Muscle of back (tissue), 3 donors: ENCODE measurements at regions not wholly inside any gene's neighbourhood (a gene's known extent, or its start where the extent isn't known, plus 50 kb on each side); places are given as distances from the start of the nearest gene placed in this dataset.
"Not testable (repeated sequence)": the region's sequence is repeated elsewhere in the genome, so short reads cannot be mapped to it uniquely, and the experiment has no call there.

Source experiments
- DNase-seq, 3 donors: peaks; one replicate each; pipeline versions ENCODE4 v3.0.0 to v3.0.0-alpha.2; 2013

- no peak for DNase-seq
These were observed 149.8 kb upstream of the DCC start for GRCh38 chr18:52190195-52190594.

- no peak for DNase-seq
These were observed 149.4 kb upstream of the DCC start for GRCh38 chr18:52190631-52191030.

DNA sequence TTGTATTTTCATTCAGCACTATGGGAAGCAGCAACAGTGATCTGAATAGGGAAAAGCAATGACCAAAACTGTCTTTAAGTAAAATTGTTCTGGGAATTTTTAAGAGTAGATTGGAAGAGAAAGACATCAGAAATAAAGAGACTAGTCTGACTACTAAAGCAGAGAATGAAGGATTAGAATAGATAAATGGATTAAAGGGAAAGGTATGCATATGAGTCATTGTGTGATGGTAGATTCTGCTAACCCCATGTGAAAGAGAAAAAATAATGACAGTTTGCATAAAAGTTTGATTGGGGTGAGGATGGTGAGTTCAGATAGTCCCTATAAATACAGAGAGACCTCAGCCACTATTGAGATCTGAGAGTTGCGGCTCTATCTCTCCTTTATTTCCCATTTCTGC lies 139.6 kb upstream of the DCC start:
- DNase-seq: no peak

GRCh38 chr18:52200921-52201663 lies 138.9 kb upstream of the DCC start:
- no peak for DNase-seq

DNA sequence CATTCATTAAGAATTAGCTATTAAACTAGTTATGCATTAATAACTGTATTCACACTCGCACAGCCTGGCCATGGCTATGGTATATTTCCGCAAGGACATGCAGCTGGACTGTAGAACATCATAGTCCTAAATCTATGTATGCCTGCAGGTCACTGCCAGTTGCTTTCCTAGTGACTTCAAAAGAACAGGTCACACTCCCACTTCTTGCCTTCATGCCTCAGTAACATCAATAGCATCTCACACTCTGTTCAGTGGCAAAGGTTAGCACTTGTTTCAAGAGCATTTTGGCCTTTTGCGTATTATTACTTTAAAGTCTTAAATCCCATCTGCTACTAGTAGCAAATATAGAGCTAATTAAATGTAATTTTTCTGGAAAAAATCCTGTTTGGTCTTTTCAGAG lies 131.4 kb upstream of the DCC start:
- DNase-seq: no peak

GRCh38 chr18:52216109-52216508 lies 123.9 kb upstream of the DCC start:
- no peak for DNase-seq

GRCh38 chr18:52216666-52217065 lies 123.3 kb upstream of the DCC start:
- peak in 1 of 3 donors; percentile 27 for DNase-seq

- peak in 1 of 3 donors; percentile 14 for DNase-seq
These were observed 120.9 kb upstream of the DCC start for GRCh38 chr18:52219102-52219501.

DNA sequence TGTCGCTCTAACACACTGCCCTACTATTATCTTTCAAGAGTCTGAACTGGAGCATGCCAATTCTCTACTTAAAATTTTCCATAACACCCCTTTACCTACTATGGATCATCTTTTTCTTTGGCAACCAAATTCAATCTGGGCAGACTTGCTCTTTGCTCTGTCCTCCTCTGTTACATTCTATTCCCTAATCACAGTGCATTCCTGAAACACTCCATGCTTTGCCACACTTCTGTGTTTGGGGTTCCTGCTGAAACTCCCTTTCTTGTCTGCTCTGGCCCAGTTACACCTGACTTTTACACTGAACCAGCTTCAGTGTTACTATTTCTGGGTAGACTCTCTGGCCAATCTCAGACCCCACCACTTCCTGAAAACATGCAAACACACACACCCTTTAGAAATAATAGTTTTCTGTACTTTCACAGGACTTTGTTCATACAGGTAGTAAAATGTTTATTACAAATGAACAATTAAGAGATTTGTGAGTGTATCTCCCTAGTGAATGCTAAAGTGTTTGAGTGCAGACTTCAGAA lies 119.9 kb upstream of the DCC start:
- DNase-seq: no peak

GRCh38 chr18:52222211-52222610 lies 117.8 kb upstream of the DCC start:
- no peak for DNase-seq

DNA sequence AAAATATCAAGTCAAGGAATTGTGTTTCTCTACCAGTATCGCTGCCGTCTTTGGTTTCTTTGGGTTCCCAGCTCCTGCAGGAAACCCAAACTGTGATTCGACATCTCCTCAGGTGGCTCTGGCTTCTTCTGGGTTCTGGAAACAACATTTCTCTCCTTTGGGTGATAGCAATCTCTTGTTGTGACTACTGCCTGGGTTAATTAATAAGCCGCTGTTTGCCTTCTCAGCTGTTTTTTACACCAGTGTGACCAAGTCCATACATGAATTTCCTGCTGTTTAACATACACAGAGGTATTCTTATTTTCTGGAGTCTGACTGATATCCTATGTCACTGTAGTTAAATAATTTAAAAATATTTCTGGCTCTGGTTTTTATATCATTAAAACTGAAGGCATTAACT lies 112.5 kb upstream of the DCC start:
- no peak for DNase-seq

DNA sequence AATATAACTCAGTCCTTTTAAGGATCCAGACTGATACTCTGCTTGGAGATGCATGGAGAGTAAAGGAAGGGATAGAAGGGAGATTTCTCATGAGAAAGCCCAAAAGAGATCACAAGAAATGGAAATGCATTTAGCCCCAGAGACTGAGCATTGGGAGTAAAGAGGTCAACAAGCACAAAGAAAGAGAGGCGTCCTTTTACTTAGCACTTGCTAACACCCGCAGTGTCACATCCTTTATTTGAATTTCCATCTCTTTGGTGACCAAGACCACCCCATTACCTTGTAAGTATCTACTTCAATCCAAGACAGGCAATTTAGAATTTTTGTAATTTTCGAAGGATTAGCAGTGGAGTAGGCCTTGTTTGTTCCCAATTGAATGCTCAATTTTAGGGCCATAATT lies 111.8 kb upstream of the DCC start:
- DNase-seq: no peak

DNA sequence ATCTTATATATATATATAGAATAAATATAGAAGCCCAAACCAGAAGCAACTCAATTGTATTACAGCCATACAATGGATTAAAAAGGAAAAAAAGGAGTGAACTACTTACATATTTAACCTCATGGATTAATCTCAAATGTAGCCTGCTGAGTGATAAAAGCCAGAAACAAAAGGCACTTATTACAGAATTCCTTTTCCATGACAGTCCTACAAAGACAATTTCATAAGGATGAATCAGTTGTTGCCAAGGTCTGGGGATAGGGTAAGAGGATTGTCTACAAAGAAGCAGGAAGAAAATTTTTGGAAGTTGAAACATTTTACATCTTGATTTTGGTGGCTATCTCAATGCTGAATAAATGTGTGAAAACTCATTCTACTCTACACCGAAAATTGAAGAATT lies 103.9 kb upstream of the DCC start:
- peak in 1 of 3 donors; percentile 33 for DNase-seq

- peak in 1 of 3 donors; percentile 12 for DNase-seq
These were observed 102.4 kb upstream of the DCC start for GRCh38 chr18:52237551-52237950.

- DNase-seq: no peak
These were observed 97.3 kb upstream of the DCC start for GRCh38 chr18:52242711-52243110.

DNA sequence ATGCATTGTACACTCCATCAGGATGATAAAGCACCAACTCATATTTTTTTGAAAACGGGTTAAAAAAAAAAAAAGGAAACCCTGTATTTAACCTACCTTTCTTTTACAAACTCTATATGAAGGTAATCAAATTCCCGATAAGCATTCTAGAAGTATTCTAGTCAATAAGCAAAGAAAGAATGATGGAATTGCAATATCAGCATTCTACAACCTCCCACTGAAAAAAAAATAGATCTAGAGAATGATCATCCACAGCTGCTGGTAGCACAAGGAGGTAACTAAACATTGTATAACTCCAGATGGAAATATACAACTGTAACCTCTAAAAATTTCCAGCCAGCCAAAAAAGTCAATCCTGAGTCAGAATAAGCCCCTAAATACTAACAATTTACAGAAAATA lies 95.3 kb upstream of the DCC start:
- DNase-seq: no peak

- no peak for DNase-seq
These were observed 85.6 kb upstream of the DCC start for GRCh38 chr18:52254367-52254766.

- not testable (repeated sequence) for DNase-seq
These were observed 82.6 kb upstream of the DCC start for GRCh38 chr18:52257417-52257816.

DNA sequence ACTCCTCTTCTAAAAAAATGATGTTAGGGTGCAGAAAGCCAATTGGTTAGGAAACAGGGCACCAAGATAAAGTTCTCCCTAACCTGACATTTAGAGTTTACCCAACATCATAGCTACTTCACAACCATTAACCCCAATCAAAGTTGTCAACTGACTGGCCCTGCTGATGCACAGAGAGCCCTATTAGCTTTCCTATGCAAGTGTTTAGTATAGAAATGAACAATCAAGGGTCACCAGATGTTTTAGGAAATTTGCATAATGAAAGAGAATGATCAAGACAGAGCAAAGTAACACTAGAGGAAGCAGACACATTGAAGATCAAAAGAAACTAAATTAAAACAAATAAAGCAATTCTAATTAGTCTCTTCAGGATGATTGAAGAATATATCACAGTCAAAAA lies 64.2 kb upstream of the DCC start:
- no peak for DNase-seq

GRCh38 chr18:52277785-52278184 lies 62.2 kb upstream of the DCC start:
- no peak for DNase-seq

GRCh38 chr18:52278191-52278590 lies 61.8 kb upstream of the DCC start:
- no peak for DNase-seq

- DNase-seq: no peak
These were observed 59.3 kb upstream of the DCC start for GRCh38 chr18:52280702-52281101.

DNA sequence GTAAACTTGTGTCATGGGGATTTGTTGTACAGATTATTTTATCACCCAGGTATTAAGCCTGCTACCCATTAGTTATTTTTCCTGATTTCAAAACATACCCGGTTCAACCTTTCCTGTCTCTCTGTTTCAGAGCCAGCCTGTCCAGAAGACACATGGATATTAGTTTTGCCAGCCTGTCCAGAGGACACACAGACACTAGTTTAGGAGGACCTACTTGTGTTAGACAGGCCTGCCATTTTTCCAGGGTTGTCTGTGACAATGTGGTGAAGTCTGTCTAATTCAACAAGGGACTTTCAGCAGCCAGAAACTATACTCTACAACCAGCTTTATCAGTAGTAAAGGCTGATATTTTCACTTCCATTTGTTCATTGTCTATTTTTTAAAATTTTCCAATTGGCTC lies 56.1 kb upstream of the DCC start:
- no peak for DNase-seq

- no peak for DNase-seq
These were observed 53.3 kb upstream of the DCC start for GRCh38 chr18:52286675-52287074.
